Duodenal mucosa (tissue), 2 donors: ENCODE measurements at regions not wholly inside any gene's neighbourhood (a gene's known extent, or its start where the extent isn't known, plus 50 kb on each side); places are given as distances from the start of the nearest gene placed in this dataset.

Experiments used
- H3K27ac ChIP-seq: one replicate; pipeline ENCODE4 v1.7.0; 2013; ENCODE audit warnings: low read depth, low read length
- H3K27me3 ChIP-seq, 2 donors: one replicate each; pipeline ENCODE4 v1.7.0; 2013; ENCODE audit warnings: low read length in 2 of 2, control low read depth in 1 of 2; ENCODE audit not compliant: insufficient read depth in 2 of 2, control insufficient read depth in 1 of 2
- H3K36me3 ChIP-seq, 2 donors: one replicate each; pipeline ENCODE4 v1.7.0; 2013; ENCODE audit warnings: low read length in 2 of 2, control low read depth in 1 of 2; ENCODE audit not compliant: insufficient read depth in 2 of 2, control insufficient read depth in 1 of 2
- H3K4me1 ChIP-seq, 2 donors: one replicate each; pipeline ENCODE4 v1.7.0; 2013; ENCODE audit warnings: low read length in 2 of 2, control low read depth in 1 of 2; ENCODE audit not compliant: insufficient read depth in 2 of 2, control insufficient read depth in 1 of 2
- H3K4me3 ChIP-seq, 2 donors: one replicate each; pipeline ENCODE4 v1.7.0; 2013; ENCODE audit warnings: low read length in 2 of 2, low read depth in 1 of 2
- H3K9ac ChIP-seq, 2 donors: one replicate each; pipeline ENCODE4 v1.7.0; 2013; ENCODE audit warnings: low read length in 2 of 2, low read depth in 1 of 2
- H3K9me3 ChIP-seq, 2 donors: one replicate each; pipeline ENCODE4 v1.7.0; 2013; ENCODE audit warnings: low read length in 2 of 2, control low read depth in 1 of 2; ENCODE audit not compliant: control insufficient read depth in 1 of 2

- H3K36me3 ChIP-seq: no peaks in the 10 kb centered on the region
- H3K27ac ChIP-seq: no peak overlapping the region
- no peaks in the 10 kb centered on the region for H3K27me3 ChIP-seq
- H3K9me3 ChIP-seq: peaks cover 0 to 6% of the 10 kb centered on the region in 2 donors
- no peaks in the 10 kb centered on the region for H3K4me1 ChIP-seq
- H3K4me3 ChIP-seq: no peak overlapping the region
- no peak overlapping the region for H3K9ac ChIP-seq
These were observed 466.1 kb upstream of the HS6ST1 start for GRCh38 chr2:128784626-128785306.

DNA sequence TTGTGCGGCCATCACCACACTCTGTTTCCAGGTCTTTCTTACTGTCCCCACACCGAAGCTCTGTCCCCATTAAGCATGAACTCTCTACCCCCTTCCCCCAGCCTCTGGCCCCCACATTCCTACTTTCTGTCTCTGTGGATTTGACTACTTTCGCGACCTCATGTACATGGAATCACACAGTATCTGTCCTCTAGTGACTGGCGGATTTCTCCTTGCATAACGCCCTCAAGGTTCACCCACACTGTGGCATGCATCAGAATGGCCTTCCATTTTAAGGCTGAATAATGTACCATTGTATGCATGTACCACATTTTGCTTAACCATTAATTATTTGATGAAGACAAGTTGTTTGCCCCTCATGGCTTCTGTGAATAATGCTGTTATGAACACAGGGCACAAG lies 467.6 kb upstream of the HS6ST1 start:
- Histone ChIP-seq H3K4me1 (no peaks in the 10 kb centered on the region), H3K9me3 (peaks cover 0 to 6% of the 10 kb centered on the region in 2 donors), H3K27ac (no peak overlapping the region), H3K27me3 (no peaks in the 10 kb centered on the region), H3K9ac (no peak overlapping the region), H3K4me3 (no peak overlapping the region), H3K36me3 (no peaks in the 10 kb centered on the region)

DNA sequence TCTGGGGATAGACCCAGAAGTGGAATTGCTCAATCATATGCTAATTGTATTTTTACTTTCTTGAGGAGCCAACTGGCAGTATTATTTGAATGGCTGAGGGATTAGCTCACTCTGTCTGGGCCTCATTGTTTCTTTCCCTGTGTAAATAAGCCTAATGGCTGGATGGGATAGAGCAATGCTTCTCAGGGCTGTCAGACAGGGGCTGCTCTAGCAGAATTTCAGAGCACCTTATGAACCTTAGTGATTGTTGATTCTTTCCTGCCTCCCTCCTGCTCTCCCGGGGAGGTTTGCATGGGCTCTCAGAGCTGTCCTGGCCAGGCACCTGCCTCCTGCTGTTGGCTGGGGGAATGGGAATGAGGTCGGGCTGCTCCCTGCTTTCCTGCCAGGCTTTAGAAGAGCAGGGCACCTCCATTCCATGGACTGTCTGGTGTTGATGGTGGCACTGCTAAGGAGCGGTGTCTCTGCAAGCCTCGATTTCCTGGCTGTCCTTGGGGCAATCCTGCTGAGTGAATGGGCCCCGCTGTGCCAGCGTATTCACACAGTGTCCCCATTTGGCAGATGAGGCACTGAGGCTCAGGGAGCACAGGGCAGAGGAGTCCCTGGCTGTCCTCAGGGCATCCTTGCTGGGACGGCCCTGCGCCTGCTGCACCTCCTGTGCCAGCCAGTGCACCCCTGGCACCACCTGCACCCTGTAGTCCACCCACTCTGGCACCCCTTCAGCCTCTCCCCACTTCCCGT lies 468.2 kb upstream of the HS6ST1 start:
- no peak overlapping the region for H3K4me3 ChIP-seq
- no peaks in the 10 kb centered on the region for H3K36me3 ChIP-seq
- no peaks in the 10 kb centered on the region for H3K4me1 ChIP-seq
- no peaks in the 10 kb centered on the region for H3K27me3 ChIP-seq
- H3K27ac ChIP-seq: no peak overlapping the region
- peaks cover 0 to 6% of the 10 kb centered on the region in 2 donors for H3K9me3 ChIP-seq
- no peak overlapping the region for H3K9ac ChIP-seq

DNA sequence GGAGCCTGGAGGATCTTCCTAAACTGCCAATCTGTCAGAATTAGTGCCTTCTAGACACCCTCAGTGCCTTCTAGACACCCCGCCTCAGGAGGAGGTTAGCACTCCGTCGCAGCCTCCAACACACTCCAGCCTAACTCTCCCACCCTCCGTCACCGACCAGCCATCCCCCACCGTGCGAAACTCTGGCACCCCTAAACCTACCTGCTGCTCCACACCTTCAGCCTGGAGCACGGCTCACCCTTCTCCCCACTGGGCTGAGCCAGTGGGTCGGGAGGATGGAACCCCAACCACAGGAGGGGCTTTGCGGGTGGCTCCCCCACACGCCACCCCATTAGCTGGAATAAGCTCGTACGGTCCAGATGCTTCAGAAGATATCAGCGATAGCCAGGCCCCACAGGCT lies 468.9 kb upstream of the HS6ST1 start:
- H3K9me3 ChIP-seq: peaks cover 0 to 6% of the 10 kb centered on the region in 2 donors
- H3K36me3 ChIP-seq: no peaks in the 10 kb centered on the region
- H3K4me3 ChIP-seq: no peak overlapping the region
- no peaks in the 10 kb centered on the region for H3K4me1 ChIP-seq
- no peak overlapping the region for H3K9ac ChIP-seq
- H3K27me3 ChIP-seq: no peaks in the 10 kb centered on the region
- no peak overlapping the region for H3K27ac ChIP-seq

GRCh38 chr2:128788636-128789220 lies 470.1 kb upstream of the HS6ST1 start:
- Histone ChIP-seq H3K36me3 (no peaks in the 10 kb centered on the region), H3K27me3 (no peaks in the 10 kb centered on the region), H3K4me3 (no peak overlapping the region), H3K4me1 (no peaks in the 10 kb centered on the region), H3K9ac (no peak overlapping the region), H3K27ac (no peak overlapping the region), H3K9me3 (peaks cover 0 to 6% of the 10 kb centered on the region in 2 donors)

- no peaks in the 10 kb centered on the region for H3K4me1 ChIP-seq
- H3K9ac ChIP-seq: no peak overlapping the region
- no peak overlapping the region for H3K27ac ChIP-seq
- H3K36me3 ChIP-seq: no peaks in the 10 kb centered on the region
- no peak overlapping the region for H3K4me3 ChIP-seq
- peaks cover 0 to 6% of the 10 kb centered on the region in 2 donors for H3K9me3 ChIP-seq
- no peaks in the 10 kb centered on the region for H3K27me3 ChIP-seq
These were observed 470.6 kb upstream of the HS6ST1 start for GRCh38 chr2:128789221-128789620.

DNA sequence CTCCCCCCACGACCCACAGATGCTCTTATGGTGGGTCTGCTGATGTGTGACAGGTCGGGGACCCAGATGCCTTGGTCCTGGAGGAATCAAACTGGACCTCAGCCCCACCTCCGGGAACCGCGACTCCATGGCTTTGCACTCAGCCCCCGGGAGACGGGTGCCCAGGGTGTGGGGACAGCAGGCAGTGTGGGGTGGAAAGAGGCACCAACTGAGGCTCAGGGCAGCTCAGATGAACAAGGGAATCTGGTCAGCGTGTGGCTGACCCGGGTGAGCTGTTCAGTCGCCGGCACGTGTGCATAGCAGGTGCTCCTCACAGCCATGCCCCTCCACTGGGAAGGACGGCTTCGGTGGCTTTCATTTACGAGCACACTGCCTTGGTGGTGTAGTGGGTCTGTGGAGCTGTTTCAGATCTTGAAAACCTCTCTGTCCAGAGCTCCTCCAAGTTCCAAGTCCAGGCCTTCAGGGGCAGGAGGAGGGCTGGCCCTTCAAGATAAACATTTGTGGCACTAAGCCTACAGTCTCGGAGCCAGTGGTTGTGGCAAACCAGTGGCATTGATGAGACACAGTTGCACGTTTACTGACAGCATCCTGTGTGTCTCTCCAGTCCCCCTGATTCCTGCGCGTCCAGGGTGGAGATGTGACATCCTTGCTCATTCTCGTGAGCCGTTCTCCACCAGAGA lies 471.2 kb upstream of the HS6ST1 start:
- Histone ChIP-seq H3K9me3 (peaks cover 0 to 6% of the 10 kb centered on the region in 2 donors), H3K36me3 (no peaks in the 10 kb centered on the region)

GRCh38 chr2:128790541-128791001 lies 471.9 kb upstream of the HS6ST1 start:
- no peak overlapping the region for H3K27ac ChIP-seq
- H3K4me1 ChIP-seq: no peaks in the 10 kb centered on the region
- H3K36me3 ChIP-seq: no peaks in the 10 kb centered on the region
- H3K4me3 ChIP-seq: no peak overlapping the region
- no peaks in the 10 kb centered on the region for H3K27me3 ChIP-seq
- peaks cover 0 to 6% of the 10 kb centered on the region in 2 donors for H3K9me3 ChIP-seq
- H3K9ac ChIP-seq: no peak overlapping the region

More for the DNA sequence above, 471.2 kb upstream of the HS6ST1 start:
- Histone ChIP-seq H3K4me3 (no peak overlapping the region), H3K27ac (no peak overlapping the region), H3K4me1 (no peaks in the 10 kb centered on the region), H3K9ac (no peak overlapping the region), H3K27me3 (no peaks in the 10 kb centered on the region)

- no peak overlapping the region for H3K4me3 ChIP-seq
These were observed 472.7 kb upstream of the HS6ST1 start for GRCh38 chr2:128791120-128791984.

More at GRCh38 chr2:128791120-128791984, 472.7 kb upstream of the HS6ST1 start:
- Histone ChIP-seq H3K27ac (no peak overlapping the region), H3K9ac (no peak overlapping the region), H3K27me3 (no peaks in the 10 kb centered on the region), H3K36me3 (no peaks in the 10 kb centered on the region), H3K9me3 (peaks cover 0 to 6% of the 10 kb centered on the region in 2 donors), H3K4me1 (no peaks in the 10 kb centered on the region)
